ENCODE measurements at regions not wholly inside any gene's neighbourhood (a gene's known extent, or its start where the extent isn't known, plus 50 kb on each side); places are given as distances from the start of the nearest gene placed in this dataset.

GRCh38 chr6:137434640-137435039, 59.6 kb downstream of the OLIG3 start:
- no peak for DNase-seq

DNA sequence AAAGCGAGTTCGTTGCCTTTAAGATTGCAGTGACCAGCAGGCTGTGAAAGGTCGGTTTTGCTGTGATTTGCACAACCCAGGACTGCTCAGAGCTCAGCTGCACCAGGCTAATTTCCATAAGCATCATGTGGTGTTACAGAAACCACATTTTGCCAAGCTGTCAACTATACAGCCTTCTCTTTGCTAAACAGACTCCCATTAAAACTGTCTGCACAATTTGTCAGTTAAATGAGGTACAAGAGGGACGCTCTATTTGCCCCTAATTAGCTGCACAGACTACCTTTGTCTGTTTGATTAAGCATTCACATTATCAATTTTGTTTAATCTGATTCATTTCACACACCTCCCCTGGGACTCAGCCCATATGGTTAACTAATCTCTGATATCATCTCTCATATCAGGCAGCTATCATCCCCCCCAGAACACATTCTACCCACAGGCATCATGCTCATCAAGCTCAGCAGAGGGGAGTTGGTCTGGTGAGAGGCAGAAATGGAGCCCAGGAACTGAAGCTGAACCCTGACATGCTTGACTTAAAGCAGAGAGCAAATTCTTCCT, 62.1 kb downstream of the OLIG3 start:
- no peak for DNase-seq

DNA sequence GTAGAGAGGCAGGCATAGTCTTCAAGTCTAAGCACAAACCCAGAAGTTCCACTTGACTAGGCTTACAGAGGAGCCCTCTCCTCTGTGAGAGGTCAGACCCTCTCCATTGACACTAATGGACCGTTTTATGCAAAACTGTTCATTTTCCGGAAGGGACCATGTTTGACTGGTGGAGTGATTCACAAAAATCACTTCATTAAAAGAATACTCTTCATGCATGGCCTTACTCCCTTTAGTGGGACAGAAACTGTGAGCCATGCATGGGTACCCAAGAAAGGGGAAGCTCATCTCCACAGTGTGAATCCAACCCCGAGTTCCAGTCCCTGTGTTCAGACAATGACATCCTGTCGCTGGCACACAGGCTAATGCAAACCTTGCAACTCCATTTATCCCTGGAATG, 63.2 kb downstream of the OLIG3 start:
- DNase-seq: no peak

DNA sequence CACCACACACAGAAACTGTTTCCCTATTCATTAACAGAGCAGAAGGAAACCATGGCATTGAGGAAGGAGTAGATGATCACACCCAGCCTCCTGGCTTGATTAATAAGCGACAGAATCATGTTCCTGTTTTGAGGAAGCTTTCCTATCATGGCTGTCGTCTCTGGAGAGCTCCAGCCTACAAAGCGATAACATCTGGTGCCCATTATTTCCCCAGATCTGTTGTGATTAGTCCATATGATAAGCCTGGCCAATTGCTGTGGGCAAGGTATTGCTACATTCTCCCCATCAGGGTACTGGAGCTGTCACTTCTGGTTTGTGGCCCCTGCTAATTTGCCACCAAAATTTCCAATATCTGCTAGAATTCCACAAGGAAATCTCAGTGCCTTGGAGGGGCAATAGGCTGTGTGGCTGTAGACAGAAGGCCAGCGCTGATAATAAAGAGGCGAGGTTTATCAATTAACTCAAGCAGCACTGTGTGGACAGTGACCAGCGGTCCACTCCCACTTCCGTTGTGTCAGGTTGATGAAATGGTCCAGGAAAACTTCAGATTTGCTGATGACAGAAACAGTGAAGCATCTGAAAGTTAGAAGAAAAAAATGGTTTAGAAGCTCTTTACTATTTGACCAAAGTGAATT, 66.4 kb downstream of the OLIG3 start:
- DNase-seq: no peak

DNA sequence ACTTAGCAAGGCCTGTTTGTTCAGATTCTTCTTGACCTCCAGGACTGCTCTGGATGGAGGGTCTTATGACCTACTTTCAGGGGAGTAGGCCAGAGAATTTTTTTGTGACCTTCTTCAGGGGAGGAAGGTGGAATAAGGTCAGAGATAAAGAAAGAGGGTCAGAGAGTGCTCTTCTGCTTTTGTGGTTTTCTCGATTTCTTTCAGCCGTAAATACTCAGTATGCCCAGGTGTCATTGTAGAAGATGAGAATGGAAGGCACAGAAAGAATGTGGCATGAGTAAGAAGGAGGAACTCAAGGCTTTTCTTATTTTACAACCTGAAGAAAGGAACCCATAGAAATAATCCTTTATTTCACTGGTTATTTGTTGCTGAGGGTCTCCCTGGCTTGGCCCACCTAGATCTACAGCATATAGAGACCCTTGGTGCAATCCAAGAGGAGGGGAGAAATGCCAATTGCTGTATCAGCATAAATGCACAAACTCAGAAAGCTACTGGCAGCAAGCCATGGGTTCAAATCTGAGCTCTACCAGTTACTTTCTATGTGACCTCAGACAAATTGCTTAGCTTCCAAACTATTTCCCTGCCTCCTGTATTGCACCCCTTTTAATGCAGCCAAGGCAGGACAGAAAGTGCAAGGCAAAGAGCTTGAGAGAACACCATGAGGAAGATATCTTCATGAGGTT, 68.0 kb downstream of the OLIG3 start:
- DNase-seq: no peak

- no peak for DNase-seq
Observed at GRCh38 chr6:137424251-137424650, 69.9 kb downstream of the OLIG3 start.

- DNase-seq: no peak
Observed at GRCh38 chr6:137423451-137424168, 70.6 kb downstream of the OLIG3 start.

DNA sequence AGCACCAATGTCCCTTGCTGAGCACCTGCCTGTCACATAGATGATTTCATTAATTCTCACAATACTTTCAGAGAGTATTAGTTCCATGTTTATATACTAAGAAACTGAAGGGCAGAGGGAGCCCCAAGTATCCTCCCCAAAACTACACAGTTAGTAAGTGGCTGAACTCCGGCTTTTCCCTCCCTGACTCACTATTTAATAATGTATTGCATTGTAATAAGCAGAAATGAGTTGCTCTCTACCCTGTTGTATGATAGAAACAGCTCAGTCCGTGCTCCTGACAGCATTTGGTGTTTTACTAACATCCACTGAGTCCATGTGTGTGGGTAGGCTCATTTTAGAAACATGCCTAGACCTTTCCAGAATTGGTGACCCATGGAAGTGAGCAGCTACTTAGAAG, 76.8 kb downstream of the OLIG3 start:
- no peak for DNase-seq

DNA sequence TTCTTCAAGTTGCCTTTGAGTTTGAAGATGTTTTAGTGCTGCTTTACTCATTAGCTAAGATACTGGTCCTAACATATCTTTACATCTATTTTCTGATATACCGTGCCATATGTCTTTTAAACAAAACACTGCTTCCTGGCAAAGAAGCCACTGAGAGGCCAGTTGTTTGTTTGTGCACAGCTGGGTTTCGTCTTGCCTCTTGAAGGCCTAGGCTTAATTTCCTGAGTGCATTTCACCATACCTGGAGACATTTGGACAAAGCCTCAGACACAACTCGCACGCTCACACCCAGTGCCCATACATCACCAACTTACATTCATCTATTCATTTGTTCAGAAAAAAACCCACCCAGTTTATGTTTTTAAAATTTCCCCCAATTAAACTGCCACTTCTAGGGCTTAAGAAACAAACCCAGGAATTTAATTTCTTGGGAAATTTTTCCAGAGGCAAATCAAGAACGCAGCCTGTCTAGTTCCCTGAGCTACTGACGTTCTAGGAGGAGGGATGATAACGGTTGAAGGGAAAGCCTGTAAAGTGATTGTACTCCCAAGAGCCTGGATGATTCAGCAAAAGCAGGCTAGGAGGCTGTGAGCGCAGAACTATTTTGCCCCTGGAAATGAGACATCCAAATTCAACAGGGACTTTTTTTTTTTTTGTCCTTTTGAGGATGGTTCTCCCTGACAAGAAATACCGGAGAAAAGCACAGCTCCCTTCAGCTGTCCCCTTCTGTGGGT, 77.7 kb downstream of the OLIG3 start:
- DNase-seq: no peak

DNA sequence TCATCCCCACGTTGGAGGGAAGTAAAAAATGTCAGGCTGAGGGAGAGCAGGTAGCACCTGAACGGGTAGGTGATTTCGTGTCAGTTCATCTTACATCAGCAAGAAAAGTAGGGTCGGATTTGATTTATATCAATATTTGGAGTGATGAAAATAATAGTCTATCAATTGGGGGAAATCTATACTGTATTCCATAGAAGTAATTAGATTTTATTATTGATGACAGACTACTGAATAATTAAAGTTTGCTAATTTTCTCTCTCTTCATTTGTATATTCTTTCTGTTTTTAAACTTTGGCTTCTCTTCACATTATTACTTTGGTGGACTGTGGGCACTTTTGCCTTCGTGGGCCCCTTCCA, 78.4 kb downstream of the OLIG3 start:
- no peak for DNase-seq

- no peak for DNase-seq
Observed at GRCh38 chr6:137415127-137415833, 78.9 kb downstream of the OLIG3 start.

GRCh38 chr6:137414599-137414998, 79.6 kb downstream of the OLIG3 start:
- no peak for DNase-seq

GRCh38 chr6:137413482-137413881, 80.7 kb downstream of the OLIG3 start:
- DNase-seq: no peak

GRCh38 chr6:137412562-137412961, 81.6 kb downstream of the OLIG3 start:
- no peak for DNase-seq

GRCh38 chr6:137409266-137409777, 84.9 kb downstream of the OLIG3 start:
- no peak for DNase-seq

DNA sequence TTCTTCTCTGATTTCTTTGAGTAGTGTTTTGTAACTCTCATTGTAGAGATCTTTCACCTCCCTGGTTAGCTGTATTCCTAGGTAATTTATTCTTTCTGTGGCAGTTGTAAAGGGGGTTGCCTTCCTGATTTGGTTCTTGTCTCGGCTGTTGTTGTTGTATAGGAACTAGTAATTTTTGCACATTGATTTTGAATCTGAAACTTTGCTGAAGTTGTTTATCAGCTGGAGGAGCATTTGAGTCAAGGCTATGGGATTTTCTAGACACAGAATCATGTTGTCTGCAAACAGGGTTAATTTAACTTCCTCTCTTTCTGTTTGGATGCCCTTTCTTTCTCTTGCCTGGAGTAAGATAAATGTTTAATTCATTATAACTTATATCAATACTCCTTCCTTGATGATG, 86.4 kb downstream of the OLIG3 start:
- no peak for DNase-seq

- no peak for DNase-seq
Observed at GRCh38 chr6:137405806-137406205, 88.4 kb downstream of the OLIG3 start.

GRCh38 chr6:137403855-137404254, 90.3 kb downstream of the OLIG3 start:
- DNase-seq: no peak

DNA sequence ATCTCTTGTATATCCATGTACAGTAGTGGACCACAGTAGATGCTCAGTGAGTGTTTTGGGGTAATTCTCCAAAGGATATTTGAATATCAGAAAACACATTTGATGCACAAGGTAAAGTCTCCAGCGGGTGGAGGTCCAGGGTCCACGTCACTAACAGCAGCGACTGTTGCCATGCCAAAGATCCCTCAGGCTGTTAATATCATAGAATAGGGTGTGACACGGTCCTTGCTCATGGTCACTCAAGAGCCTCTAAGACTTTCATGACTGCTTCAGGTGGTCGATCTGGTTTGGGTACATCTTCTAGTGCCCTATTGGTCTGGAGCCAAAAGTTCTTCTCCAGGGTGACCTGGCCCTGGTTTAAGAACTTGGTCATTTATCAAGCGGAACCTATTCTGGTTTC, 90.8 kb downstream of the OLIG3 start:
- no peak for DNase-seq

DNA sequence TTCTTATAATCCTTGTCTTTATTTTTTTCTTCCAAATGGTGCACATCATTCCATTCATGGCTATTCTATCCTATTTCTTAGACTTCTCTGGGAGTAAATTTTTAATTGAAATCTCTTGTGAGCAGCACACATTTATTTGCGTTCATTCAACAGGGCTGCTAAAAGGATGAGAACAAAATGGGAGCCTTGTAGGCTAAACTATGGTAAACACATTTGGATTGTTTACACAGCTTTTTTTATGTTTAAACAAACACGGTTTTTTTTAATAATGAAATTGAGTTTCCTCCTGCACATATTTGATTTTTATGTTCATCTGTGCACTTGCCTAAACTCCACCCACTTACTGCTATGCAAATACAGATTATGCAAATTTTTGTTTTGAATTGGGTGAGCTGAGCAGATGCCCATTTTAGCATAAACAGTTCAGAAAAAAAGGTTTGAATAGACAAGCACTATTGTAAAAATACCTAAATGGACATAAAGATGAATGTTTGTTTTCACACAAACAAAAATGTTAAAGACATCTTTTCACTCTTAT, 92.0 kb downstream of the OLIG3 start:
- DNase-seq: no peak

GRCh38 chr6:137401088-137401487, 93.1 kb downstream of the OLIG3 start:
- no peak for DNase-seq

DNA sequence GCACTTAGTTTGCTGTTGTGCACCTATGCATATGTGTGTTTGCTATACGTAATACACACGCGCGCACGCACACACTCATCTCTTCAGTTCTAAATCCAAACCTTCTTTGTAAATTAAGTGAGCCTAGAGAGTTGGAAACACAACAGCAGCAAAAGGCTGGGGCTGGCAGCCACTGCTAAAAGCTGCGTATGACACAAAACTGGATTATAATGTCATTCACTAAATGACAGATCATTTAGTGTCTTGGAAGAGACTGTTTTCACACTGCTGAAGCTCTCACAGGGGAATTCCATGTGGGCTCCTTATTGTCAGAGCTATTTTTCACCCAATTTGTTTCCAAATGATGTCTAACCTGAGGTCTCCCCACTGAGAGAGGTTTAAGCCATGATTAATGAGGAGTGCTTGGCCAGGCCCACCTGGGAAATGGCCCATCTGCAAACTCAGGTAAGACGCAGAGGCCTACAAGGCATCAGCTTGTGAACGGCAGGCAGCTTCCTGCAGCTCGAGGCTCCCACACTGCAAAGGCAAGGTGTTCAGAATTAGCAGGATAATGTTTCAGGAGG, 94.2 kb downstream of the OLIG3 start:
- no peak for DNase-seq
